OCI-LY1 (cell line): ENCODE measurements at regions not wholly inside any gene's neighbourhood (a gene's known extent, or its start where the extent isn't known, plus 50 kb on each side); places are given as distances from the start of the nearest gene placed in this dataset.

Source experiments
- EZH2 ChIP-seq: fragments of 200-600 bp; sonication (generic), shearing (Covaris generic); IDR thresholded peaks from 2 replicates; pipeline ENCODE4 v1.8.0; 2017; ENCODE audit warnings: borderline replicate concordance, mixed run types, mild to moderate bottlenecking, antibody characterized with exemption, low read length, moderate library complexity, mixed read lengths
- TF ChIP-seq, protein P1 (sequence below): fragments of 200-600 bp; sonication (generic), shearing (Covaris generic); IDR thresholded peaks from 2 replicates; pipeline ENCODE4 v1.5.1; 2017; ENCODE audit warnings: mild to moderate bottlenecking, antibody characterized with exemption, low read length, moderate library complexity, mixed read lengths

DNA sequence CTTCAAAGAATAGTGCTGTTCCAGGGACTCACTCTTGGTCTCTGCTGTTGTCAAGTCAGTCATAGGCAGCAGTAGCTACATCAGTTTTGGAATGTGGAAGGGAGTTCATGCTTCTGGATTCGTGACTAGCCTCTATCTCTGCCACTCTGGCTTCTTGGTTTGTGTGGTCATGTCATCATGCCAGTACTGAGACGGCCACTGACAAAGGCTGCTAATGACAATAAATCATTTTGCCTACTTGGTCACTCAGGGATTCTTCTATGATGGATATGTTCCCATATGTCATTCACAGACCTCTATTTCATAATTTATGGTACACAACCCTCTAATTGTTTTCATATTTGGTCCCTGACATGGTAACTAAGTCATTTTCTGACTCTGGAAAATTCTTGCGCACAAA, 450.8 kb upstream of the BOD1L1 start:
- TF ChIP-seq, protein P1, sequence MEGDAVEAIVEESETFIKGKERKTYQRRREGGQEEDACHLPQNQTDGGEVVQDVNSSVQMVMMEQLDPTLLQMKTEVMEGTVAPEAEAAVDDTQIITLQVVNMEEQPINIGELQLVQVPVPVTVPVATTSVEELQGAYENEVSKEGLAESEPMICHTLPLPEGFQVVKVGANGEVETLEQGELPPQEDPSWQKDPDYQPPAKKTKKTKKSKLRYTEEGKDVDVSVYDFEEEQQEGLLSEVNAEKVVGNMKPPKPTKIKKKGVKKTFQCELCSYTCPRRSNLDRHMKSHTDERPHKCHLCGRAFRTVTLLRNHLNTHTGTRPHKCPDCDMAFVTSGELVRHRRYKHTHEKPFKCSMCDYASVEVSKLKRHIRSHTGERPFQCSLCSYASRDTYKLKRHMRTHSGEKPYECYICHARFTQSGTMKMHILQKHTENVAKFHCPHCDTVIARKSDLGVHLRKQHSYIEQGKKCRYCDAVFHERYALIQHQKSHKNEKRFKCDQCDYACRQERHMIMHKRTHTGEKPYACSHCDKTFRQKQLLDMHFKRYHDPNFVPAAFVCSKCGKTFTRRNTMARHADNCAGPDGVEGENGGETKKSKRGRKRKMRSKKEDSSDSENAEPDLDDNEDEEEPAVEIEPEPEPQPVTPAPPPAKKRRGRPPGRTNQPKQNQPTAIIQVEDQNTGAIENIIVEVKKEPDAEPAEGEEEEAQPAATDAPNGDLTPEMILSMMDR = no peak
- TF ChIP-seq EZH2 = no peak
